IMR-90 (cell line): ENCODE measurements at regions not wholly inside any gene's neighbourhood (a gene's known extent, or its start where the extent isn't known, plus 50 kb on each side); places are given as distances from the start of the nearest gene placed in this dataset.

ENCODE experiments used
- ATAC-seq: fragments of 200-7000 bp; cut with Tn5 transposase; 2 replicates; pipeline ENCODE4 v1.9.1; 2020; ENCODE audit warnings: low read depth, mild to moderate bottlenecking, moderate library complexity
- BruUV-seq: library from RNA; stranded (reverse); fragments of 400-500 nt; replicated peaks from 2 replicates; lab custom pipeline; 2021; lab: Mats Ljungman, UMichigan
- CTCF ChIA-PET: fragments of 300-600 bp; formaldehyde crosslinking; extraction: SDS; loops from one replicate; lab custom pipeline; 2021; ENCODE audit warnings: antibody characterized with exemption; lab: Yijun Ruan, JAX
- POLR2A ChIA-PET: fragments of 300-600 bp; sonication (Branson Sonifier 250); formaldehyde crosslinking; loops from one replicate; lab custom pipeline; 2022; ENCODE audit warnings: antibody characterized with exemption; ENCODE audit not compliant: unreplicated experiment; lab: Charles Lee
- DNase-seq: peaks from one replicate; pipeline ENCODE4 v3.0.0; 2013
- H2AFZ ChIP-seq: replicated peaks from 2 replicates; pipeline ENCODE3; 2013; ENCODE audit warnings: low read length, mild to moderate bottlenecking; ENCODE audit not compliant: poor library complexity
- H2AK5ac ChIP-seq: 2 replicates; pipeline ENCODE4 v1.6.1; 2013; ENCODE audit warnings: low read depth, low read length, inconsistent platforms
- H2AK9ac ChIP-seq: replicated peaks from 2 replicates; pipeline ENCODE3; 2013; ENCODE audit warnings: mild to moderate bottlenecking, low read depth, low read length, moderate library complexity; ENCODE audit not compliant: poor library complexity
- H2BK120ac ChIP-seq: 2 replicates; pipeline ENCODE4 v1.6.1; 2013; ENCODE audit warnings: low read depth, low read length, inconsistent platforms
- H2BK15ac ChIP-seq: 3 replicates; pipeline ENCODE4 v1.6.1; 2013; ENCODE audit warnings: low read depth, low read length, inconsistent platforms
- H2BK20ac ChIP-seq: 2 replicates; pipeline ENCODE4 v1.6.1; 2013; ENCODE audit warnings: low read depth, mild to moderate bottlenecking, inconsistent platforms, low read length, moderate library complexity
- H2BK5ac ChIP-seq: 2 replicates; pipeline ENCODE4 v1.6.1; 2013; ENCODE audit warnings: mild to moderate bottlenecking, low read depth, low read length, inconsistent platforms; ENCODE audit not compliant: poor library complexity, severe bottlenecking
- H3K14ac ChIP-seq: replicated peaks from 2 replicates; pipeline ENCODE4 v1.6.1; 2013; ENCODE audit warnings: low read depth, low read length, inconsistent platforms
- H3K18ac ChIP-seq: 2 replicates; pipeline ENCODE4 v1.6.1; 2013; ENCODE audit warnings: low read depth, low read length, control low read depth
- H3K23ac ChIP-seq: 2 replicates; pipeline ENCODE4 v1.6.1; 2013; ENCODE audit warnings: low read depth, low read length, inconsistent platforms
- H3K27ac ChIP-seq: 2 replicates; pipeline ENCODE4 v1.5.1; 2013; ENCODE audit warnings: mild to moderate bottlenecking, control low read depth, low read length; ENCODE audit not compliant: insufficient read depth
- H3K27me3 ChIP-seq: 2 replicates; pipeline ENCODE4 v1.6.1; 2013; ENCODE audit warnings: low read length; ENCODE audit not compliant: control insufficient read depth, insufficient read depth
- H3K36me3 ChIP-seq: 2 replicates; pipeline ENCODE4 v1.6.1; 2013; ENCODE audit warnings: low read length, mixed read lengths; ENCODE audit not compliant: control insufficient read depth, insufficient read depth
- H3K4ac ChIP-seq: 2 replicates; pipeline ENCODE4 v1.6.1; 2013; ENCODE audit warnings: low read depth, low read length, inconsistent platforms
- H3K4me1 ChIP-seq: 2 replicates; pipeline ENCODE4 v1.6.1; 2013; ENCODE audit warnings: low read length, mixed read lengths; ENCODE audit not compliant: control insufficient read depth, insufficient read depth
- H3K4me2 ChIP-seq: 2 replicates; pipeline ENCODE4 v1.6.1; 2013; ENCODE audit warnings: low read depth, mild to moderate bottlenecking, control low read depth, low read length, moderate library complexity
- H3K4me3 ChIP-seq: 2 replicates; pipeline ENCODE4 v1.5.1; 2013; ENCODE audit warnings: low read depth, mild to moderate bottlenecking, control low read depth, low read length, moderate library complexity; ENCODE audit not compliant: insufficient read depth
- H3K56ac ChIP-seq: 2 replicates; pipeline ENCODE4 v1.6.1; 2013; ENCODE audit warnings: low read length, inconsistent platforms; ENCODE audit not compliant: insufficient read depth; ENCODE audit errors: extremely low read depth
- H3K79me1 ChIP-seq, 2 experiments: 2 replicates each; pipeline ENCODE4 v1.6.1; 2013; ENCODE audit warnings: low read length in 2 of 2, inconsistent platforms in 1 of 2, low read depth in 1 of 2
- H3K9ac ChIP-seq: 2 replicates; pipeline ENCODE4 v1.6.1; 2013; ENCODE audit warnings: low read depth, low read length, control low read depth
- H3K9me1 ChIP-seq: 2 replicates; pipeline ENCODE4 v1.6.1; 2013; ENCODE audit warnings: low read length, inconsistent platforms; ENCODE audit not compliant: insufficient read depth
- H3K9me3 ChIP-seq: 2 replicates; pipeline ENCODE4 v1.6.1; 2013; ENCODE audit warnings: low read length; ENCODE audit not compliant: control insufficient read depth, insufficient read depth
- H4K20me1 ChIP-seq: 2 replicates; pipeline ENCODE4 v1.6.1; 2013; ENCODE audit warnings: low read length, inconsistent platforms; ENCODE audit not compliant: insufficient read depth
- H4K5ac ChIP-seq: 2 replicates; pipeline ENCODE4 v1.6.1; 2013; ENCODE audit warnings: mild to moderate bottlenecking, low read depth, low read length, control low read depth
- H4K8ac ChIP-seq, 2 experiments: 2 replicates each; pipeline ENCODE4 v1.6.1; 2013; ENCODE audit warnings: low read depth in 2 of 2, low read length in 2 of 2, control low read depth in 1 of 2, inconsistent platforms in 1 of 2
- H4K91ac ChIP-seq: 2 replicates; pipeline ENCODE4 v1.6.1; 2013; ENCODE audit warnings: low read depth, low read length, inconsistent platforms; ENCODE audit not compliant: insufficient read depth
- BHLHE40 ChIP-seq: fragments of 150-350 bp; IDR thresholded peaks from 2 replicates; pipeline ENCODE4 v1.6.1; 2016; ENCODE audit warnings: mild to moderate bottlenecking, low read depth, low read length
- CEBPB ChIP-seq: IDR thresholded peaks from 2 replicates; pipeline ENCODE4 v1.6.1; 2012; ENCODE audit warnings: low read depth, low read length, improper control_type of control experiment
- ELK1 ChIP-seq: fragments of 150-350 bp; IDR thresholded peaks from 2 replicates; pipeline ENCODE4 v1.6.1; 2016; ENCODE audit warnings: low read depth, mild to moderate bottlenecking, low read length, moderate library complexity, borderline replicate concordance
- FOS ChIP-seq: fragments of 150-350 bp; IDR thresholded peaks from 2 replicates; pipeline ENCODE4 v1.6.1; 2016; ENCODE audit warnings: low read depth, low read length
- POLR2A ChIP-seq: IDR thresholded peaks from 2 replicates; pipeline ENCODE4 v1.6.1; 2012; ENCODE audit warnings: mild to moderate bottlenecking, low read depth, low read length
- RAD21 ChIP-seq: IDR thresholded peaks from 2 replicates; pipeline ENCODE4 v1.6.1; 2012; ENCODE audit warnings: low read length, improper control_type of control experiment
- RCOR1 ChIP-seq: IDR thresholded peaks from 2 replicates; pipeline ENCODE4 v1.6.1; 2012; ENCODE audit warnings: mild to moderate bottlenecking, low read length, improper control_type of control experiment; ENCODE audit not compliant: insufficient replicate concordance
- RFX5 ChIP-seq: IDR thresholded peaks from 2 replicates; pipeline ENCODE4 v1.8.0; 2012; ENCODE audit warnings: low read depth, mild to moderate bottlenecking, low read length, moderate library complexity
- USF2 ChIP-seq: fragments of 150-350 bp; IDR thresholded peaks from 2 replicates; pipeline ENCODE4 v1.6.1; 2017; ENCODE audit warnings: mild to moderate bottlenecking, antibody characterized with exemption, low read length, low read depth
- WGBS, 2 experiments: methylation state at CpG; one replicate each; pipeline versions ENCODE4 v1.1.5 to v1.1.7; 2013; ENCODE audit warnings: missing lambda C conversion rate in 2 of 2; ENCODE audit not compliant: insufficient read length in 1 of 2; ENCODE audit errors: extremely low coverage in 2 of 2; 5-methylcytosine and 5-hydroxymethylcytosine counted together
- dilution Hi-C: fragments of 300-500 bp; cut with HindIII; formaldehyde crosslinking; loops from one replicate; pipeline ENCODE4 v1.14.3; 2018; ENCODE audit warnings: low sequenced_read_pairs; ENCODE audit not compliant: unreplicated experiment
- in situ Hi-C: fragments of 300-500 bp; cut with MboI; formaldehyde crosslinking; loops from 3 replicates; pipeline ENCODE4 v1.14.3; 2019; ENCODE audit warnings: low sequenced_read_pairs, inconsistent platforms, mixed read lengths
- intact Hi-C: fragments of 100-400 bp; cut with micrococcal nuclease; formaldehyde crosslinking; loops from 2 replicates; pipeline ENCODE4 v1.10.0; 2022

- dilution Hi-C loops (no loop called here), in situ Hi-C loops (no loop called here), intact Hi-C loops (no loop called here)
- Histone ChIP-seq H2BK120ac (no peak overlapping the region), H3K27ac (no peak overlapping the region), H3K4me3 (no peak overlapping the region), H3K9me3 (peaks cover 5% of the 10 kb centered on the region), H2BK15ac (no peak overlapping the region), H2AK9ac (no peak overlapping the region), H3K18ac (no peak overlapping the region), H3K14ac (no peak overlapping the region), H3K4me2 (no peak overlapping the region), H3K9me1 (no peaks in the 10 kb centered on the region), H3K27me3 (no peaks in the 10 kb centered on the region), H4K8ac (no peak overlapping the region), H3K23ac (no peak overlapping the region), H2BK5ac (no peak overlapping the region), H3K36me3 (no peaks in the 10 kb centered on the region), H3K56ac (no peak overlapping the region), H2BK20ac (no peak overlapping the region), H2AFZ (no peak overlapping the region), H4K91ac (no peak overlapping the region), H2AK5ac (no peak overlapping the region), H3K4ac (no peak overlapping the region), H4K20me1 (no peaks in the 10 kb centered on the region), H3K79me1 (no peaks in the 10 kb centered on the region), H4K5ac (no peak overlapping the region), H3K4me1 (no peaks in the 10 kb centered on the region), H3K9ac (no peak overlapping the region)
- ATAC-seq: no peak
- ChIA-PET POLR2A (no interaction called here), CTCF (no interaction called here)
- no peak for DNase-seq
- 29% methylated on average over 1 of the region's 2 CpGs; no CpG with 5 or more reads in 1 of the 2 experiments for WGBS, 2 experiments
- TF ChIP-seq CEBPB: no peak
- no peak for TF ChIP-seq ELK1
- no peak for TF ChIP-seq POLR2A
- no peak for TF ChIP-seq RFX5
- no peak for TF ChIP-seq RCOR1
- no peak for TF ChIP-seq BHLHE40
- no peak for TF ChIP-seq RAD21
- no peak for TF ChIP-seq FOS
- TF ChIP-seq USF2: no peak
- BruUV-seq: no TSS peak
Measured at GRCh38 chr3:34533451-34533850, 735.0 kb downstream of the PDCD6IP start.
